HepG2 (cell line): ENCODE measurements at regions not wholly inside any gene's neighbourhood (a gene's known extent, or its start where the extent isn't known, plus 50 kb on each side); places are given as distances from the start of the nearest gene placed in this dataset.

Source experiments
- ATAC-seq: fragments of 200-7000 bp; cut with Tn5 transposase; 3 replicates; pipeline ENCODE4 v1.9.1; 2020; ENCODE audit warnings: mild to moderate bottlenecking, moderate library complexity
- BruUV-seq: library from RNA; stranded (reverse); fragments of 400-500 nt; replicated peaks from 2 replicates; lab custom pipeline; 2021; lab: Mats Ljungman, UMichigan
- CTCF ChIA-PET: fragments of 300-600 bp; formaldehyde crosslinking; extraction: SDS; loops from one replicate; lab custom pipeline; 2021; ENCODE audit warnings: low total read pairs, inconsistent platforms, low intra/inter-chr PET ratio; lab: Yijun Ruan, JAX
- POLR2A ChIA-PET: fragments of 350-600 bp; sonication (Branson Sonifier 250); formaldehyde crosslinking; loops from one replicate; lab custom pipeline; 2020; ENCODE audit warnings: antibody characterized with exemption, inconsistent platforms; lab: Yijun Ruan, JAX
- DNase-seq: peaks from one replicate; pipeline ENCODE4 v3.0.0-alpha.2; 2015; ENCODE audit warnings: low spot score
- FAIRE-seq: peaks from 3 replicates; lab custom pipeline; 2011; peaks lifted over from hg19 to GRCh38; lab: Jason Lieb, UNC
- H2AFZ ChIP-seq: one replicate; pipeline ENCODE4 v1.6.1; 2011; ENCODE audit warnings: low read length, inconsistent platforms
- H3K27ac ChIP-seq: fragments of 300-600 bp; 3 replicates; pipeline ENCODE4 v1.8.0; 2011; ENCODE audit warnings: mixed run types, mild to moderate bottlenecking, mixed read lengths, low read length, inconsistent platforms; ENCODE audit not compliant: insufficient read depth; ENCODE audit errors: extremely low read length
- H3K27me3 ChIP-seq, 2 experiments: fragments of 200-600 bp in 1 of 2; 2 replicates in 1 of 2; 3 replicates in 1 of 2; pipeline versions ENCODE4 v1.6.0 to v1.8.0; 2011; ENCODE audit warnings: low read length in 2 of 2, mild to moderate bottlenecking in 2 of 2, moderate library complexity in 2 of 2, inconsistent platforms in 1 of 2; ENCODE audit not compliant: insufficient read depth in 2 of 2, control insufficient read depth in 1 of 2
- H3K36me3 ChIP-seq, 2 experiments: fragments of 200-600 bp in 1 of 2; replicated peaks in 1 of 2; 2 replicates in 1 of 2; 3 replicates in 1 of 2; pipeline versions ENCODE4 v1.5.1 to v1.8.0; 2011; ENCODE audit warnings: low read length in 2 of 2, inconsistent platforms in 1 of 2; ENCODE audit not compliant: insufficient read depth in 2 of 2, control insufficient read depth in 1 of 2
- H3K4me1 ChIP-seq: 2 replicates; pipeline ENCODE4 v1.5.1; 2012; ENCODE audit warnings: low read length, inconsistent platforms; ENCODE audit not compliant: insufficient read depth
- H3K4me2 ChIP-seq: 2 replicates; pipeline ENCODE4 v1.6.0; 2011; ENCODE audit warnings: low read depth, low read length, inconsistent platforms
- H3K4me3 ChIP-seq, 3 experiments: fragments of 200-600 bp in 1 of 3; sonication (generic), shearing (Covaris generic) in 1 of 3; replicated peaks in 1 of 3; 2 replicates each; pipeline ENCODE4 v1.5.1; 2011 to 2016; ENCODE audit warnings: low read length in 3 of 3, inconsistent platforms in 2 of 3, low read depth in 2 of 3, mild to moderate bottlenecking in 2 of 3, control low read depth in 1 of 3, mixed read lengths in 1 of 3; ENCODE audit not compliant: insufficient read depth in 1 of 3
- H3K79me2 ChIP-seq: one replicate; pipeline ENCODE4 v1.6.1; 2011; ENCODE audit warnings: low read length, inconsistent platforms; ENCODE audit not compliant: insufficient read depth
- H3K9ac ChIP-seq: 2 replicates; pipeline ENCODE4 v1.6.0; 2011; ENCODE audit warnings: mild to moderate bottlenecking, low read depth, low read length, inconsistent platforms; ENCODE audit not compliant: insufficient read depth
- H3K9me3 ChIP-seq: 2 replicates; pipeline ENCODE4 v1.5.1; 2012; ENCODE audit warnings: mild to moderate bottlenecking, low read length
- H4K20me1 ChIP-seq: 2 replicates; pipeline ENCODE4 v1.6.0; 2011; ENCODE audit warnings: inconsistent platforms, mild to moderate bottlenecking, low read length, moderate library complexity; ENCODE audit not compliant: insufficient read depth
- AGO1 ChIP-seq: fragments of 200-400 bp; formaldehyde crosslinking; IDR thresholded peaks from 2 replicates; pipeline ENCODE4 v1.6.1; 2017; ENCODE audit warnings: mild to moderate bottlenecking, low read depth, low read length, moderate library complexity; ENCODE audit not compliant: poor library complexity, severe bottlenecking
- CBX2 ChIP-seq, 2 experiments: fragments of 200-600 bp in 1 of 2; sonication (generic); formaldehyde crosslinking in 1 of 2; IDR thresholded peaks; 2 replicates each; pipeline versions ENCODE4 v1.7.0 to v1.8.1; 2018 to 2022; ENCODE audit warnings: low read depth in 2 of 2, low read length in 1 of 2, mild to moderate bottlenecking in 1 of 2, missing genetic modification reagents in 1 of 2
- FOXM1 ChIP-seq: sonication (generic); formaldehyde crosslinking; IDR thresholded peaks from 2 replicates; pipeline ENCODE4 v1.5.0; 2020; ENCODE audit warnings: missing genetic modification reagents
- NFE2 ChIP-seq: sonication (generic); formaldehyde crosslinking; IDR thresholded peaks from 2 replicates; pipeline ENCODE4 v1.4.0; 2020; ENCODE audit warnings: missing genetic modification reagents
- NFRKB ChIP-seq: fragments of 450-650 bp; IDR thresholded peaks from 2 replicates; pipeline ENCODE4 v1.6.1; 2017
- ZBTB7B ChIP-seq: sonication (generic); formaldehyde crosslinking; IDR thresholded peaks from 2 replicates; pipeline ENCODE4 v1.4.0; 2020; ENCODE audit warnings: missing genetic modification reagents
- ZNF382 ChIP-seq: sonication (generic); formaldehyde crosslinking; IDR thresholded peaks from 2 replicates; pipeline ENCODE4 v1.5.0; 2020; ENCODE audit warnings: missing genetic modification reagents, mild to moderate bottlenecking, borderline replicate concordance
- ZNF441 ChIP-seq: sonication (generic); formaldehyde crosslinking; IDR thresholded peaks from 2 replicates; pipeline ENCODE4 v1.7.0; 2021; ENCODE audit warnings: missing genetic modification reagents, borderline replicate concordance
- WGBS: methylation state at CpG from one replicate; pipeline ENCODE4 v1.1.6; 2017; ENCODE audit warnings: low lambda C conversion rate; 5-methylcytosine and 5-hydroxymethylcytosine counted together
- in situ Hi-C: cut with HindIII; loops from 2 replicates; pipeline ENCODE4 v1.10.0; 2017; ENCODE audit warnings: low pct_unique_long_range_greater_than_20kb; ENCODE audit not compliant: extremely low pct_ligation_motif_present
- intact Hi-C: fragments of 100-400 bp; cut with micrococcal nuclease; formaldehyde crosslinking; loops from one replicate; pipeline ENCODE4 v1.10.0; 2022; ENCODE audit not compliant: unreplicated experiment
- TF ChIP-seq, protein P1 (sequence below): sonication (generic); formaldehyde crosslinking; IDR thresholded peaks from 2 replicates; pipeline ENCODE4 v1.4.0; 2020; ENCODE audit warnings: missing genetic modification reagents
- TF ChIP-seq, protein P2 (sequence below): sonication (generic); formaldehyde crosslinking; IDR thresholded peaks from 2 replicates; pipeline ENCODE4 v1.5.0; 2020; ENCODE audit warnings: missing genetic modification reagents
- TF ChIP-seq, protein P3 (sequence below): sonication (generic); formaldehyde crosslinking; IDR thresholded peaks from 2 replicates; pipeline ENCODE4 v1.8.1; 2023; ENCODE audit warnings: mild to moderate bottlenecking, moderate library complexity, missing genetic modification reagents

DNA sequence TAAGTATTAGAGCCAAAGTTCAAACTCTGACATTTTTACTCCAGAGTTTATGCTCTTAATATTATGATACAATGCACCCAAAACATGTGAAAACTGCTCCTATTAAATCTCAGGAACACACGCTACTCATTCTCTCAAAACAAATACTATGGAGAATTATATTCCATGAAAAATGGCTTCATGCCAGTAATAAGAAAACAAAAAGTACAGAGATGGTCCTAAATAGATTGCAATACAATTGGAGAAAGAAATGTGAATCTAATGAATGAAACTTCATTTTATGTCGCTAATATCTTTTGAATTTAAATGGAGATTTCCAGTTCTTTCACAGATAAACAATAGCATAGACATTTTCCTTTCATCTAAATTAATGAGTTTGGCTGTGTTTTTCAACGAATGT, 384.3 kb downstream of the ADAMTS20 start (continued):
- TF ChIP-seq AGO1: no peak

DNA sequence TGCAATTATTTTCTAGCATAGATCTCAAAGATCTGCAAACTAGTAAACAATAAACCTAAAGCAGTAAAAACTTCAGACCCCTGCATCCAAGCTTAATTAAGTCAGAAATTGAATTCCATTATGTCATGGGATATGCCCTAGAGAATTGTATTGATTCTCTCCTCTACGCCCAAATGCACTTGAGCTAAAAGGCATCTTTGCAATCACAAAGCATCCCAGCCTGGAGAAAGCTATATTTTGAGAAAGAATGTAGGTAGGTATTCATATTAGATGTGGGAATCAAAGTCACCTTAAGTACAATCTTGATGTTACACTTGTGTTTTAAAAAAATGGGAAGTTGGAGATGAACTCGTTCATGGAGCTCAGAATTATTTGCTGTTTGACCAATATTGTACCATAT, 386.7 kb downstream of the ADAMTS20 start:
- H2AFZ ChIP-seq: no peak overlapping the region
- no peak for DNase-seq
- no peak for FAIRE-seq
- no peaks in the 10 kb centered on the region for H3K36me3 ChIP-seq
- CTCF ChIA-PET: no interaction called here
- intact Hi-C loops: no loop called here
- H4K20me1 ChIP-seq: no peaks in the 10 kb centered on the region
- no peak for ATAC-seq
- 2% methylated on average over 2 of the region's 2 CpGs for WGBS
- no peak overlapping the region for H3K4me3 ChIP-seq
- POLR2A ChIA-PET: no interaction called here
- no TSS peak for BruUV-seq
- no peak overlapping the region for H3K27ac ChIP-seq
- H3K4me2 ChIP-seq: no peak overlapping the region
- in situ Hi-C loops: no loop called here
- no peaks in the 10 kb centered on the region for H3K79me2 ChIP-seq
- H3K9ac ChIP-seq: no peak overlapping the region
- H3K27me3 ChIP-seq: no peaks in the 10 kb centered on the region
- TF ChIP-seq, protein P1, sequence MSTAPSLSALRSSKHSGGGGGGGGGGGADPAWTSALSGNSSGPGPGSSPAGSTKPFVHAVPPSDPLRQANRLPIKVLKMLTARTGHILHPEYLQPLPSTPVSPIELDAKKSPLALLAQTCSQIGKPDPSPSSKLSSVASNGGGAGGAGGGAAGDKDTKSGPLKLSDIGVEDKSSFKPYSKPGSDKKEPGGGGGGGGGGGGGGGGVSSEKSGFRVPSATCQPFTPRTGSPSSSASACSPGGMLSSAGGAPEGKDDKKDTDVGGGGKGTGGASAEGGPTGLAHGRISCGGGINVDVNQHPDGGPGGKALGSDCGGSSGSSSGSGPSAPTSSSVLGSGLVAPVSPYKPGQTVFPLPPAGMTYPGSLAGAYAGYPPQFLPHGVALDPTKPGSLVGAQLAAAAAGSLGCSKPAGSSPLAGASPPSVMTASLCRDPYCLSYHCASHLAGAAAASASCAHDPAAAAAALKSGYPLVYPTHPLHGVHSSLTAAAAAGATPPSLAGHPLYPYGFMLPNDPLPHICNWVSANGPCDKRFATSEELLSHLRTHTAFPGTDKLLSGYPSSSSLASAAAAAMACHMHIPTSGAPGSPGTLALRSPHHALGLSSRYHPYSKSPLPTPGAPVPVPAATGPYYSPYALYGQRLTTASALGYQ (CRISPR knock-in tag): no peak
- TF ChIP-seq, protein P2, sequence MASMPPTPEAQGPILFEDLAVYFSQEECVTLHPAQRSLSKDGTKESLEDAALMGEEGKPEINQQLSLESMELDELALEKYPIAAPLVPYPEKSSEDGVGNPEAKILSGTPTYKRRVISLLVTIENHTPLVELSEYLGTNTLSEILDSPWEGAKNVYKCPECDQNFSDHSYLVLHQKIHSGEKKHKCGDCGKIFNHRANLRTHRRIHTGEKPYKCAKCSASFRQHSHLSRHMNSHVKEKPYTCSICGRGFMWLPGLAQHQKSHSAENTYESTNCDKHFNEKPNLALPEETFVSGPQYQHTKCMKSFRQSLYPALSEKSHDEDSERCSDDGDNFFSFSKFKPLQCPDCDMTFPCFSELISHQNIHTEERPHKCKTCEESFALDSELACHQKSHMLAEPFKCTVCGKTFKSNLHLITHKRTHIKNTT (CRISPR knock-in tag): no peak
- no peak for TF ChIP-seq ZBTB7B (CRISPR knock-in tag)
- TF ChIP-seq, protein P3, sequence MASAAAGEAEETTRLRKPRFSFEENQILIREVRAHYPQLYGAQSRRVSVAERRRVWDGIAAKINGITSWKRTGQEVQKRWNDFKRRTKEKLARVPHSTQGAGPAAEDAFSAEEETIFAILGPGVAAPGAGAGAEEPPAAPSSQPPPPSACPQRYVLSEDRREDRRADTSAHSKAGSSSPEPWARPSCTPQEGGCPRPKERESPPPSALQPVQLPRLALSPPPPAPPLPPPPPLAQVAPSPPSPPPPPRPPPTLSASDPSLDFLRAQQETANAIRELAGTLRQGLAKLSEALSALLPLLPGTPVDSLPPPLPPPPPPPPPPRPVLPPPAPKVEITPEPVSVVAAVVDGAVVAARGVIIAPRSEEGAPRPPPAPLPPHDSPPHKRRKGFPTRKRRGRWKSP (CRISPR knock-in tag): no peak
- TF ChIP-seq NFRKB: no peak
- no peak for TF ChIP-seq ZNF382 (CRISPR knock-in tag)
- no peak for TF ChIP-seq CBX2 (IDR thresholded peaks at IDR 0.05; ENCODE audit: low read depth, low read length)
- TF ChIP-seq CBX2 (CRISPR knock-in tag; IDR thresholded peaks at IDR 0.05; ENCODE audit: low read depth): no peak
- TF ChIP-seq FOXM1 (CRISPR knock-in tag): no peak
- TF ChIP-seq ZNF441: no peak
- TF ChIP-seq NFE2 (CRISPR knock-in tag): no peak
- H3K9me3 ChIP-seq: no peaks in the 10 kb centered on the region
- no peaks in the 10 kb centered on the region for H3K4me1 ChIP-seq
